ENCODE measurements at regions not wholly inside any gene's neighbourhood (a gene's known extent, or its start where the extent isn't known, plus 50 kb on each side); places are given as distances from the start of the nearest gene placed in this dataset.
"Not testable (repeated sequence)": the region's sequence is repeated elsewhere in the genome, so short reads cannot be mapped to it uniquely, and the experiment has no call there.

DNA sequence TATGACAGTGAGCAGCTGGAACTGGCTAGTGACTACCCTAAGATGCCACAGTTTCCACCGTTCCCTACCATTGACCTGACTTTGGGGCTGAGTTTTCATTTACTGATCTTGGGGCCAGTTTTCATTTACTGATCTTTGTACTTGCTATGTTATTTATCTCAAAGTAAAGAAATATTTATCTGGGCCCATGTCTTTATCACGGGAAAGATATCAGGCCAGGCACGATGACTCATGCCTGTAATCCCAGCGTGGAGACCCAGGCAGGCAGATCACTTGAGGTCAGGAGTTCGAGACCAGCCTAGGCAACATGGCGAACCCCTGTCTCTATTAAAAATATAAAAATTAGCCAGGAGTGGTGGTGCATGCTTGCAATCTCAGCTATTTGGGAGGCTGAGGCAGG lies 83.5 kb downstream of the EOMES start:
- WGBS, 2 donors: 67 to 72% methylated on average over 6 of the region's 6 CpGs
- TF ChIP-seq, protein P1, sequence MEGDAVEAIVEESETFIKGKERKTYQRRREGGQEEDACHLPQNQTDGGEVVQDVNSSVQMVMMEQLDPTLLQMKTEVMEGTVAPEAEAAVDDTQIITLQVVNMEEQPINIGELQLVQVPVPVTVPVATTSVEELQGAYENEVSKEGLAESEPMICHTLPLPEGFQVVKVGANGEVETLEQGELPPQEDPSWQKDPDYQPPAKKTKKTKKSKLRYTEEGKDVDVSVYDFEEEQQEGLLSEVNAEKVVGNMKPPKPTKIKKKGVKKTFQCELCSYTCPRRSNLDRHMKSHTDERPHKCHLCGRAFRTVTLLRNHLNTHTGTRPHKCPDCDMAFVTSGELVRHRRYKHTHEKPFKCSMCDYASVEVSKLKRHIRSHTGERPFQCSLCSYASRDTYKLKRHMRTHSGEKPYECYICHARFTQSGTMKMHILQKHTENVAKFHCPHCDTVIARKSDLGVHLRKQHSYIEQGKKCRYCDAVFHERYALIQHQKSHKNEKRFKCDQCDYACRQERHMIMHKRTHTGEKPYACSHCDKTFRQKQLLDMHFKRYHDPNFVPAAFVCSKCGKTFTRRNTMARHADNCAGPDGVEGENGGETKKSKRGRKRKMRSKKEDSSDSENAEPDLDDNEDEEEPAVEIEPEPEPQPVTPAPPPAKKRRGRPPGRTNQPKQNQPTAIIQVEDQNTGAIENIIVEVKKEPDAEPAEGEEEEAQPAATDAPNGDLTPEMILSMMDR (IDR thresholded peaks at IDR 0.05): no peak
- DNase-seq (no peak), ATAC-seq (no peak)
- Histone ChIP-seq H3K36me3 (no peaks in the 10 kb centered on the region), H3K27me3 (peaks cover 0 to 3% (median 0%) of the 10 kb centered on the region in 7 donors), H3K9me3 (no peaks in the 10 kb centered on the region), H3K4me3 (no peak overlapping the region), H3K4me1 (peaks cover 0 to 19% (median 0%) of the 10 kb centered on the region in 9 donors), H3K27ac (no peak overlapping the region)
- intact Hi-C loops (cut with DNase I): loop anchor here in 3 of 10 donors (10.0 kb wide), 1 partner anchor 154 kb away; the partner anchor contains the start of gene SLC4A7 (in 3 of the 3)

DNA sequence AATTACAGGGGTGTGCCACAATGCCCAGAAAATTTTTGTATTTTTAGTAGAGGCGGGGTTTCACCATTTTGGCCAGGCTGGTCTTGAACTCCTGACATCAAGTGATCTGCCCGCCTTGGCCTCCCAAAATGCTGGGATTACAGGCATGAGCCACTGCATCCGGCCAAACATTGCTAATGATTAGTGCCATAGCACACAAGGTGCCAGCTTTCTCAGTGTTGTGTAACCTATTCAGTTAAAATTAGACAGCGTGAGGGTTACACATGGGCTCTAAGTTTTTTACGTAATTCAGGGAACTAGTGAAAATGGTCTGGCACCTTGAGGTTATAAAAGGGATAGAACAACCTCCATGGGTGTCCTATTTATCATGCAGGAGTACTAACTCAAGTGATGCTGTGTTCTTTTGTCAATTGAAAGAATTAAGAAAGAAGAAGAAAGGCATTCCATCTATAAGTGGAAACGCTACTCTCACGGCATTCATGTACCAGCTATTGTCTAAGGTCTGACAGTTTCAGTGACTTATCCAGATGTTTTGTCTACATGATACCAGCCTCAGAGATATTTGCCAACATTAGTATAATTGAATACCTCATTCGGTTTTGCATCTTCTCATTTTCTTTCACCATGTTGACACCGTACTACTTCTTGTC lies 84.7 kb downstream of the EOMES start:
- H3K27me3 ChIP-seq: peaks cover 0 to 3% (median 0%) of the 10 kb centered on the region in 7 donors
- intact Hi-C loops (cut with DNase I): loop anchor here in 3 of 10 donors (10.0 kb wide), 1 partner anchor 153 kb away; the partner anchor contains the start of gene SLC4A7 (in 3 of the 3)
- no peak overlapping the region for H3K27ac ChIP-seq
- TF ChIP-seq, protein P1 (IDR thresholded peaks at IDR 0.05): no peak
- H3K36me3 ChIP-seq: no peaks in the 10 kb centered on the region
- ATAC-seq (no peak), DNase-seq (no peak)
- H3K4me3 ChIP-seq: no peak overlapping the region
- no peaks in the 10 kb centered on the region for H3K9me3 ChIP-seq
- H3K4me1 ChIP-seq: peaks cover 0 to 20% (median 0%) of the 10 kb centered on the region in 9 donors
- 84 to 88% methylated on average over 9 of the region's 9 CpGs for WGBS, 2 donors

DNA sequence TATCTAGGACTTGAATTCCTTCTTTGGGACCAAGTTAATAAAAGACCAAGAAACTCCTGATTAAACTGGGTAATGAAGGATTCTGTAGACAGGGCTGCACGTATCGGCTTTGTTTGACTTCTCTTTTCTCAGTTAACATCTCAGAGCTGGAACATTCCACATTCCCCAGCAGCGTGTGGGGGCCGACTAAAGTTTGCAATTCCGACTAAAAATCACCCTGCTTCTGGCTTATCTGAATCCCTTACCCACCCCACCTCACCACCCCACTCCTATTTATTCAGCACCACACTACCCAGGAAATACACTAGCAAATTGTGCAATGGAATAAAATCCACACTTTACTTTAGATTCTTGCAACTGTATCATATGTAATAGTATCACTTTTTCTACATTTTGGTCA lies 87.1 kb downstream of the EOMES start:
- H3K36me3 ChIP-seq, H3K9me3 ChIP-seq, ATAC-seq, DNase-seq, H3K27me3 ChIP-seq, H3K4me3 ChIP-seq: not testable (repeated sequence)
- WGBS, 2 donors: 70 to 72% methylated on average over 5 of the region's 5 CpGs
- Histone ChIP-seq H3K27ac (peak overlapping the region in 1 of 10 donors; percentile 24), H3K4me1 (peaks cover 0 to 24% (median 0%) of the 10 kb centered on the region in 9 donors)
- intact Hi-C loops (cut with DNase I): loop anchor here in 3 of 10 donors (10.0 kb wide), 1 partner anchor 150 kb away; the partner anchor contains the start of gene SLC4A7 (in 3 of the 3)

- Histone ChIP-seq H3K27me3 (peaks cover 0 to 3% (median 0%) of the 10 kb centered on the region in 7 donors), H3K9me3 (no peaks in the 10 kb centered on the region), H3K4me3 (peak overlapping the region; percentile 24 to 77 (median 61)), H3K4me1 (peaks cover 0 to 17% (median 0%) of the 10 kb centered on the region in 9 donors), H3K36me3 (no peaks in the 10 kb centered on the region), H3K27ac (peak overlapping the region in 9 of 10 donors; percentile 31 to 91 (median 79))
- TF ChIP-seq, protein P1 (IDR thresholded peaks at IDR 0.05): no peak
- WGBS, 2 donors: 19 to 24% methylated on average over 6 of the region's 6 CpGs
- DNase-seq (no peak), ATAC-seq (peak in 7 of 8 donors; percentile 30 to 68 (median 57))
- intact Hi-C loops (cut with DNase I): loop anchor here in 3 of 10 donors (10.0 kb wide), 1 partner anchor 148 kb away; the partner anchor contains the start of gene SLC4A7 (in 3 of the 3)
Measured at GRCh38 chr3:27633224-27633545, 88.9 kb downstream of the EOMES start.
